ENCODE measurements at regions not wholly inside any gene's neighbourhood (a gene's known extent, or its start where the extent isn't known, plus 50 kb on each side); places are given as distances from the start of the nearest gene placed in this dataset.

DNA sequence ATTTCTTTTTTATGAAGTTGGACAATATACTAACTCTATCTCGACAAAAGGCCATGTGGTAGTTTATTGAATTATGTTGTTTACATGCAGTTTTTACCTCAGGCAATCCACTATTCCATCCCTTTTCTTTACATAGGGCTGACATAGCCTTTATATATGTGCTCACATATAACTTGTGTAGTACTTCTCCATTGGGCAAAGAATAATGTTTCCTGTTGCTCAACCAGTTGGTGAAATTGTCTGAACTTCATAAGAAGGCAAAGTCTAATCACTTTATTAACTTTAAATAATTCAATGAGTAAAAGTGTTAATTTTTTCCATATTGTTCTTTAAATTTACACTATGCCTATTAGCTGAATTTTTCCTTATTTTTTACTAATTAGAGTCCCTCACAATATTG lies 1272.1 kb downstream of the EPHA7 start:
- TF ChIP-seq CTCF (IDR thresholded peaks at IDR 0.05), result no peak
- TF ChIP-seq POLR2A (IDR thresholded peaks at IDR 0.05), result no peak
